ENCODE measurements at regions not wholly inside any gene's neighbourhood (a gene's known extent, or its start where the extent isn't known, plus 50 kb on each side); places are given as distances from the start of the nearest gene placed in this dataset.

DNA sequence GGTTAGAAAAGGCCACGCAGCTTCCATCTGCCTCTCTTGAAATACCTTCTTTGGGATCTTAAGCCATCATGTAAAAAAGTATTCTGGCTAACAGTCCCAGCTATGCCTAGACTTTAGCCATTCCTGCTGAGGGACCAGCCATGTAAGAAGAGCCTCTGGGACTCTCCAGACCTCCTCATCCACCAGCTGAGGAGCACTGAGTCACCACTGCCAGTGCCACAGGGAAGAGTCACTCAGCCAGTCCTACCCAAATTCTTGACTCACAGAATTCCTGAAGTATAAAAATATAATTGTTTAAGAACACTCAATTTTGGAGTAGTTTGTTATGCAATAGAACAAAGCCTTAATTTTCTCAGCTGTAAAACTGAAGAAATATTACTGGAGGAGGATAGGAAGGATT lies 436.7 kb downstream of the ZEB2 start:
- peak; percentile 33 for DNase-seq (ENCODE audit: low read depth)
- H3K4me3 ChIP-seq (replicated peaks; ENCODE audit: low read depth, low read length): no peak overlapping the region
- TF ChIP-seq, protein P1, sequence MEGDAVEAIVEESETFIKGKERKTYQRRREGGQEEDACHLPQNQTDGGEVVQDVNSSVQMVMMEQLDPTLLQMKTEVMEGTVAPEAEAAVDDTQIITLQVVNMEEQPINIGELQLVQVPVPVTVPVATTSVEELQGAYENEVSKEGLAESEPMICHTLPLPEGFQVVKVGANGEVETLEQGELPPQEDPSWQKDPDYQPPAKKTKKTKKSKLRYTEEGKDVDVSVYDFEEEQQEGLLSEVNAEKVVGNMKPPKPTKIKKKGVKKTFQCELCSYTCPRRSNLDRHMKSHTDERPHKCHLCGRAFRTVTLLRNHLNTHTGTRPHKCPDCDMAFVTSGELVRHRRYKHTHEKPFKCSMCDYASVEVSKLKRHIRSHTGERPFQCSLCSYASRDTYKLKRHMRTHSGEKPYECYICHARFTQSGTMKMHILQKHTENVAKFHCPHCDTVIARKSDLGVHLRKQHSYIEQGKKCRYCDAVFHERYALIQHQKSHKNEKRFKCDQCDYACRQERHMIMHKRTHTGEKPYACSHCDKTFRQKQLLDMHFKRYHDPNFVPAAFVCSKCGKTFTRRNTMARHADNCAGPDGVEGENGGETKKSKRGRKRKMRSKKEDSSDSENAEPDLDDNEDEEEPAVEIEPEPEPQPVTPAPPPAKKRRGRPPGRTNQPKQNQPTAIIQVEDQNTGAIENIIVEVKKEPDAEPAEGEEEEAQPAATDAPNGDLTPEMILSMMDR (IDR thresholded peaks at IDR 0.05; ENCODE audit: low read length, missing control alignments): no peak

DNA sequence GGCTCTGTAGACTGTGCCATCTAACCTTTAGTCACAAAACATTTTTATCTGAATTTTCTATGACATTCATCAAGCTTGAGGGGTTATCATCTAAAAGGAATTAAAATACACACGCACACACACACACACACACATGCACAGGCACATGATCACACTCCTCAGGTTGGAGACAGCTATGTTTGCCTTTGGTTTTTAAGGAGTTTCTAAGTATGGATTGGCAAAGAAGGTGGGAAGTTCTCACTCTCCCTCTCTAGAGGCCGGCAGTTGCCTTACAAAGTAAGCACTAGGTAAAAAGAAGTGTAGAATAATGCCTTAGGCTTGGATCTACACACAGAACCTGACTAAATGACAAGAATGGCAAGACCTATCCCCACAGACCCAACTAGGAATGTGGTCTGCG lies 437.1 kb downstream of the ZEB2 start:
- TF ChIP-seq, protein P1 (IDR thresholded peaks at IDR 0.05; ENCODE audit: low read length, missing control alignments): no peak
- DNase-seq (ENCODE audit: low read depth): no peak
- no peak overlapping the region for H3K4me3 ChIP-seq (replicated peaks; ENCODE audit: low read depth, low read length)

- DNase-seq (ENCODE audit: low read depth): no peak
- no peak overlapping the region for H3K4me3 ChIP-seq (replicated peaks; ENCODE audit: low read depth, low read length)
- TF ChIP-seq, protein P1 (IDR thresholded peaks at IDR 0.05; ENCODE audit: low read length, missing control alignments): no peak
Observed at GRCh38 chr2:144082327-144082726, 437.6 kb downstream of the ZEB2 start.

- TF ChIP-seq, protein P1 (IDR thresholded peaks at IDR 0.05; ENCODE audit: low read length, missing control alignments): no peak
- H3K4me3 ChIP-seq (replicated peaks; ENCODE audit: low read depth, low read length): no peak overlapping the region
- no peak for DNase-seq (ENCODE audit: low read depth)
Observed at GRCh38 chr2:144081272-144081671, 438.6 kb downstream of the ZEB2 start.

- DNase-seq (ENCODE audit: low read depth): no peak
- TF ChIP-seq, protein P1 (IDR thresholded peaks at IDR 0.05; ENCODE audit: low read length, missing control alignments): no peak
Observed at GRCh38 chr2:144079803-144080202, 440.1 kb downstream of the ZEB2 start.

GRCh38 chr2:144078802-144079724 lies 440.9 kb downstream of the ZEB2 start:
- no peak overlapping the region for H3K4me3 ChIP-seq (replicated peaks; ENCODE audit: low read depth, low read length)
- TF ChIP-seq, protein P1 (IDR thresholded peaks at IDR 0.05; ENCODE audit: low read length, missing control alignments): no peak

More at GRCh38 chr2:144079803-144080202, 440.1 kb downstream of the ZEB2 start:
- H3K4me3 ChIP-seq (replicated peaks; ENCODE audit: low read depth, low read length): no peak overlapping the region

More at GRCh38 chr2:144078802-144079724, 440.9 kb downstream of the ZEB2 start:
- DNase-seq (ENCODE audit: low read depth): no peak

Measured in fibroblast of pulmonary artery (primary cell).